AG10803 (cell line): ENCODE measurements at regions not wholly inside any gene's neighbourhood (a gene's known extent, or its start where the extent isn't known, plus 50 kb on each side); places are given as distances from the start of the nearest gene placed in this dataset.

Experiments used
- DNase-seq: peaks from one replicate; pipeline ENCODE4 v3.0.0; 2010; ENCODE audit warnings: low read depth
- H3K4me3 ChIP-seq: 2 replicates; pipeline ENCODE4 v1.5.1; 2011; ENCODE audit warnings: mild to moderate bottlenecking, low read length, control low read depth
- TF ChIP-seq, protein P1 (sequence below): conservative IDR thresholded peaks from 2 replicates; pipeline ENCODE4 v1.5.1; 2011; ENCODE audit warnings: mild to moderate bottlenecking, low read length, control low read depth, inconsistent platforms

GRCh38 chr6:167462514-167463312 is 137.8 kb downstream of the TTLL2 start:
- TF ChIP-seq, protein P1, sequence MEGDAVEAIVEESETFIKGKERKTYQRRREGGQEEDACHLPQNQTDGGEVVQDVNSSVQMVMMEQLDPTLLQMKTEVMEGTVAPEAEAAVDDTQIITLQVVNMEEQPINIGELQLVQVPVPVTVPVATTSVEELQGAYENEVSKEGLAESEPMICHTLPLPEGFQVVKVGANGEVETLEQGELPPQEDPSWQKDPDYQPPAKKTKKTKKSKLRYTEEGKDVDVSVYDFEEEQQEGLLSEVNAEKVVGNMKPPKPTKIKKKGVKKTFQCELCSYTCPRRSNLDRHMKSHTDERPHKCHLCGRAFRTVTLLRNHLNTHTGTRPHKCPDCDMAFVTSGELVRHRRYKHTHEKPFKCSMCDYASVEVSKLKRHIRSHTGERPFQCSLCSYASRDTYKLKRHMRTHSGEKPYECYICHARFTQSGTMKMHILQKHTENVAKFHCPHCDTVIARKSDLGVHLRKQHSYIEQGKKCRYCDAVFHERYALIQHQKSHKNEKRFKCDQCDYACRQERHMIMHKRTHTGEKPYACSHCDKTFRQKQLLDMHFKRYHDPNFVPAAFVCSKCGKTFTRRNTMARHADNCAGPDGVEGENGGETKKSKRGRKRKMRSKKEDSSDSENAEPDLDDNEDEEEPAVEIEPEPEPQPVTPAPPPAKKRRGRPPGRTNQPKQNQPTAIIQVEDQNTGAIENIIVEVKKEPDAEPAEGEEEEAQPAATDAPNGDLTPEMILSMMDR = no peak
- H3K4me3 ChIP-seq = no peak overlapping the region
- no peak for DNase-seq

DNA sequence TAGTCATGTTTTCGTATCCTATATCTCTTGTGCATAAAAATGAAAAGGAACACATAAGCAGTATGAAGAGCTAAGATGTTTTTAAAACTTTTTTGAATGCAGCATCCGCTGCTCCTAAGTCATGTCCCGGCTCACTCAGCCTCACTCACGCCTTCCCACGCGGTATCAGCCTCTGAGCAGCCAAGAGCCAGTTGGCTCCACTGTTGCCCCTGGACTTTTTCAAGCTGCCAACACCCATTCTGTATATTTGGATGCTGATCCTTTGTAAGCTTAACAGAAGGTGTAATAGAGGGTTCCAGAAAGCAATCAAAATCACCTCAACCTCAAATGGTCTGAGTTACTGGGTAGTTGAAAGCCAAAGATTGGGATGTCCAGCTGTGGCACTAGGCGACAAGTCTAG is 139.3 kb downstream of the TTLL2 start:
- TF ChIP-seq, protein P1 = no peak
- no peak for DNase-seq
- no peak overlapping the region for H3K4me3 ChIP-seq

GRCh38 chr6:167465482-167465881 is 140.6 kb downstream of the TTLL2 start:
- TF ChIP-seq, protein P1 = no peak
- no peak overlapping the region for H3K4me3 ChIP-seq
- no peak for DNase-seq

DNA sequence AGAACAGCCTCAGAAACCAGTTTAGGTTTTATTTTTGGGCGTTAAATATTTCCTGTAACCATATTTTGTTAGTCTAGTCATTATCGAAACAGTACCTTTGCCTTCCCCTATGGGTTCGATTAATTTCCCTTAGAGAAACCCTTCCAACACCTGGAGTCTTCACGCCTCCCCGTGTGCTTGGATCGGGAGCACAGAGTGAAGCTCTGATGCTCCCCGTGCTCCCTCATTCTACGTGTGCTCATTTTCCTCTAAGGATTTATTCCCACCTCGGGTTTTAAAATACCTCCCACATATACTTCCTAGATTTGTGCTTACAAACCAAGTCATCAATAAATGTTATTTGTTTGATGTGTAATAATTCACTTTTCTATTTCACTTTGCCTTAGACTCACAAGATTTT is 142.4 kb downstream of the TTLL2 start:
- DNase-seq = no peak
- H3K4me3 ChIP-seq = no peak overlapping the region
- TF ChIP-seq, protein P1 = no peak

DNA sequence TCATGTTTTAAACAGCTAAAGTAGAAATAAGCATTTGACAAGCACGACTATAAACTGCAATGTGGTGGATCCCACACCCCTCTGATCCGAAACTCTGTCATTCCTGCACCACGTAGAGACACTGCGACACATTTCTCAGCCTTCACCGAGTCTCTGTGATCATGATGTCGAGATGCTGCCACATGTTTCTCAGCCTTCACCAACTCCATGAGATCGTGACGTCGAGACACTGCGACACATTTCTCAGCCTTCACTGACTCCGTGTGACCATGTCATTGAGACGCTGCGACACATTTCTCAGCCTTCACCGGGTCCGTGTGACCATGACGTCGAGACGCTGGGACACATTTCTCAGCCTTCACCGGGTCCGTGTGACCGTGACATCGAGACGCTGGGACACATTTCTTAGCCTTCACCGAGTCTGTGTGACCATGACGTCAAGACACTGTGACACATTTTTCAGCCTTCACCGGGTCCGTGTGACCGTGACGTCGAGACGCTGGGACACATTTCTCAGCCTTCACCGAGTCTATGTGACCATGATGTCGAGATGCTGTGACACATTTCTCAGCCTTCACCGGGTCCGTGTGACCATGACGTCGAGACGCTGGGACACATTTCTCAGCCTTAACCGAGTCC is 143.0 kb downstream of the TTLL2 start:
- no peak overlapping the region for H3K4me3 ChIP-seq
- TF ChIP-seq, protein P1 = no peak
- DNase-seq = no peak

- no peak overlapping the region for H3K4me3 ChIP-seq
- DNase-seq = no peak
- TF ChIP-seq, protein P1 = no peak
Measured at GRCh38 chr6:167469101-167469500, 144.2 kb downstream of the TTLL2 start.

- TF ChIP-seq, protein P1 = no peak
- no peak overlapping the region for H3K4me3 ChIP-seq
- DNase-seq = no peak
Measured at GRCh38 chr6:167469672-167470071, 144.8 kb downstream of the TTLL2 start.
